H1 (cell line): ENCODE measurements at regions not wholly inside any gene's neighbourhood (a gene's known extent, or its start where the extent isn't known, plus 50 kb on each side); places are given as distances from the start of the nearest gene placed in this dataset.

Experiments used
- CTCF ChIA-PET: fragments of 300-600 bp; sonication (Branson Sonifier 250); formaldehyde crosslinking; loops from one replicate; lab custom pipeline; 2021; ENCODE audit not compliant: partially characterized antibody; lab: Charles Lee
- POLR2A ChIA-PET: fragments of 300-600 bp; sonication (Branson Sonifier 250); formaldehyde crosslinking; loops from one replicate; lab custom pipeline; 2021; ENCODE audit warnings: inconsistent platforms; ENCODE audit not compliant: partially characterized antibody; lab: Charles Lee
- DNase-seq, 2 experiments: peaks; one replicate each; pipeline versions ENCODE4 v3.0.0 to v3.0.0-alpha.2; 2010 to 2022; ENCODE audit warnings: low spot score in 2 of 2, low read depth in 1 of 2, mixed read lengths in 1 of 2
- FAIRE-seq: peaks from 2 replicates; lab custom pipeline; 2011; peaks lifted over from hg19 to GRCh38; lab: Jason Lieb, UNC
- H2AFZ ChIP-seq: 2 replicates; pipeline ENCODE4 v1.8.1; 2012; ENCODE audit warnings: low read length, inconsistent platforms
- H2AK5ac ChIP-seq: 2 replicates; pipeline ENCODE4 v1.6.1; 2013; ENCODE audit warnings: low read depth, low read length
- H2BK120ac ChIP-seq: replicated peaks from 2 replicates; pipeline ENCODE3; 2013; ENCODE audit warnings: low read depth, low read length, inconsistent platforms
- H2BK12ac ChIP-seq: 2 replicates; pipeline ENCODE4 v1.6.1; 2013; ENCODE audit warnings: low read depth, low read length
- H2BK15ac ChIP-seq: 2 replicates; pipeline ENCODE4 v1.6.1; 2013; ENCODE audit warnings: low read length
- H2BK20ac ChIP-seq: 2 replicates; pipeline ENCODE4 v1.6.1; 2013; ENCODE audit warnings: low read length
- H2BK5ac ChIP-seq: 2 replicates; pipeline ENCODE4 v1.6.1; 2013; ENCODE audit warnings: low read depth, low read length
- H3K14ac ChIP-seq: 2 replicates; pipeline ENCODE4 v1.6.1; 2013; ENCODE audit warnings: inconsistent platforms; ENCODE audit not compliant: insufficient read length
- H3K18ac ChIP-seq: 2 replicates; pipeline ENCODE4 v1.6.1; 2013; ENCODE audit warnings: low read length; ENCODE audit errors: extremely low read depth
- H3K23ac ChIP-seq: 2 replicates; pipeline ENCODE4 v1.6.1; 2013; ENCODE audit warnings: inconsistent platforms; ENCODE audit not compliant: insufficient read length
- H3K23me2 ChIP-seq: 2 replicates; pipeline ENCODE4 v1.6.1; 2013; ENCODE audit warnings: low read depth, low read length
- H3K27ac ChIP-seq: 2 replicates; pipeline ENCODE4 v1.6.1; 2011; ENCODE audit warnings: low read depth, low read length, inconsistent platforms
- H3K27me3 ChIP-seq, 4 experiments: replicated peaks in 1 of 4; 1 replicate in 1 of 4; 2 replicates in 3 of 4; pipeline versions ENCODE4 v1.6.1 to v1.8.1; 2011 to 2013; ENCODE audit warnings: low read length in 3 of 4, mild to moderate bottlenecking in 3 of 4, inconsistent platforms in 2 of 4, mixed read lengths in 2 of 4, moderate library complexity in 1 of 4; ENCODE audit not compliant: control insufficient read depth in 3 of 4, insufficient read depth in 3 of 4; ENCODE audit errors: extremely low read depth in 1 of 4
- H3K36me3 ChIP-seq, 4 experiments: 2 replicates each; pipeline versions ENCODE4 v1.6.1 to v1.8.1; 2011 to 2013; ENCODE audit warnings: mild to moderate bottlenecking in 4 of 4, low read length in 3 of 4, moderate library complexity in 2 of 4, control low read depth in 1 of 4, inconsistent platforms in 1 of 4; ENCODE audit not compliant: insufficient read depth in 4 of 4, control insufficient read depth in 2 of 4
- H3K4ac ChIP-seq: replicated peaks from 2 replicates; pipeline ENCODE3; 2013; ENCODE audit warnings: low read length, low read depth, mixed read lengths, inconsistent platforms; ENCODE audit not compliant: insufficient read length
- H3K4me1 ChIP-seq, 4 experiments: replicated peaks in 1 of 4; 1 replicate in 1 of 4; 2 replicates in 3 of 4; pipeline versions ENCODE4 v1.6.1 to v1.8.1; 2011 to 2013; ENCODE audit warnings: low read length in 3 of 4, inconsistent platforms in 2 of 4, mixed read lengths in 1 of 4; ENCODE audit not compliant: insufficient read depth in 4 of 4, control insufficient read depth in 3 of 4
- H3K4me2 ChIP-seq, 2 experiments: 2 replicates each; pipeline versions ENCODE4 v1.6.1 to v1.8.1; 2011 to 2013; ENCODE audit warnings: low read depth in 2 of 2, low read length in 2 of 2, control low read depth in 1 of 2, inconsistent platforms in 1 of 2, mild to moderate bottlenecking in 1 of 2; ENCODE audit not compliant: insufficient read depth in 1 of 2
- H3K4me3 ChIP-seq, 4 experiments: fragments of 200-600, 300-600 bp in 1 of 4; sonication (generic), shearing (Covaris generic), sonication (Bioruptor Twin) in 1 of 4; 2 replicates each; pipeline versions ENCODE4 v1.5.1 to v1.8.1; 2011 to 2016; ENCODE audit warnings: low read length in 4 of 4, low read depth in 3 of 4, control low read depth in 2 of 4, inconsistent platforms in 2 of 4, mild to moderate bottlenecking in 2 of 4, mixed read lengths in 1 of 4, moderate library complexity in 1 of 4; ENCODE audit not compliant: insufficient read depth in 2 of 4; ENCODE audit errors: extremely low read depth in 1 of 4
- H3K56ac ChIP-seq: replicated peaks from 2 replicates; pipeline ENCODE3; 2013; ENCODE audit warnings: low read depth, mild to moderate bottlenecking, mixed read lengths, low read length, inconsistent platforms; ENCODE audit not compliant: insufficient read length
- H3K79me1 ChIP-seq: 2 replicates; pipeline ENCODE4 v1.6.1; 2013; ENCODE audit warnings: low read depth, low read length, control low read depth
- H3K79me2 ChIP-seq, 2 experiments: 2 replicates each; pipeline versions ENCODE4 v1.6.1 to v1.8.1; 2012 to 2013; ENCODE audit warnings: low read length in 2 of 2, mild to moderate bottlenecking in 2 of 2, inconsistent platforms in 1 of 2; ENCODE audit not compliant: insufficient read depth in 2 of 2, control insufficient read depth in 1 of 2
- H3K9ac ChIP-seq, 4 experiments: replicated peaks in 1 of 4; 1 replicate in 1 of 4; 2 replicates in 3 of 4; pipeline versions ENCODE4 v1.6.1 to v1.8.1; 2011 to 2013; ENCODE audit warnings: low read depth in 3 of 4, low read length in 3 of 4, control low read depth in 2 of 4, mild to moderate bottlenecking in 2 of 4, moderate library complexity in 2 of 4, inconsistent platforms in 1 of 4; ENCODE audit errors: extremely low read depth in 1 of 4
- H3K9me3 ChIP-seq, 2 experiments: 2 replicates each; pipeline versions ENCODE4 v1.6.1 to v1.8.1; 2012 to 2013; ENCODE audit warnings: mild to moderate bottlenecking in 2 of 2, moderate library complexity in 2 of 2, control low read depth in 1 of 2, inconsistent platforms in 1 of 2, low read depth in 1 of 2, low read length in 1 of 2, mixed read lengths in 1 of 2; ENCODE audit not compliant: insufficient read depth in 2 of 2
- H4K20me1 ChIP-seq, 2 experiments: replicated peaks in 1 of 2; 2 replicates each; pipeline versions ENCODE3 to v1.8.1; 2011 to 2013; ENCODE audit warnings: inconsistent platforms in 2 of 2, low read length in 2 of 2, mild to moderate bottlenecking in 1 of 2; ENCODE audit not compliant: insufficient read depth in 2 of 2, control insufficient read depth in 1 of 2
- H4K5ac ChIP-seq: 2 replicates; pipeline ENCODE4 v1.6.1; 2013; ENCODE audit warnings: low read length, low read depth, mixed read lengths, inconsistent platforms; ENCODE audit not compliant: insufficient read length
- H4K8ac ChIP-seq: 2 replicates; pipeline ENCODE4 v1.8.0; 2013; ENCODE audit warnings: mild to moderate bottlenecking, moderate library complexity, low read length, inconsistent platforms; ENCODE audit not compliant: insufficient read depth; ENCODE audit errors: extremely low read depth
- H4K91ac ChIP-seq: replicated peaks from 2 replicates; pipeline ENCODE3; 2013; ENCODE audit warnings: low read length, mixed read lengths, inconsistent platforms; ENCODE audit not compliant: insufficient read length
- ASH2L ChIP-seq: fragments of 200-600, 300-600 bp; sonication (generic); IDR thresholded peaks from one replicate; pipeline ENCODE4 v1.7.1; 2017; ENCODE audit warnings: low read length
- ATF2 ChIP-seq: IDR thresholded peaks from 2 replicates; pipeline ENCODE4 v1.6.1; 2012; ENCODE audit warnings: low read length, inconsistent platforms
- MAX ChIP-seq: IDR thresholded peaks from 2 replicates; pipeline ENCODE4 v1.6.1; 2012; ENCODE audit warnings: inconsistent platforms
- WGBS, 2 experiments: shearing (Covaris generic) in 1 of 2; methylation state at CpG; one replicate each; pipeline versions ENCODE4 v1.1.6 to v1.1.7; 2013 to 2015; ENCODE audit warnings: low lambda C conversion rate in 2 of 2, mixed read lengths in 2 of 2, inconsistent platforms in 1 of 2, low coverage in 1 of 2, missing lambda C conversion rate in 1 of 2; ENCODE audit not compliant: insufficient replicate concordance in 2 of 2, insufficient coverage in 1 of 2, insufficient read length in 1 of 2; ENCODE audit errors: extremely low coverage in 1 of 2, missing lambda C conversion rate in 1 of 2; 5-methylcytosine and 5-hydroxymethylcytosine counted together
- TF ChIP-seq, protein P1 (sequence below): IDR thresholded peaks from 2 replicates; pipeline ENCODE4 v1.6.1; 2011; ENCODE audit warnings: low read length, improper control_type of control experiment

- no peaks in the 10 kb centered on the region; the same call in 1 of the 2 replicates for H3K23me2 ChIP-seq
- no peaks in the 10 kb centered on the region for H3K79me2 ChIP-seq
- POLR2A ChIA-PET, result no interaction called here
- no peak overlapping the region for H2BK5ac ChIP-seq
- H2AFZ ChIP-seq, result no peak overlapping the region
- no peak overlapping the region for H2AK5ac ChIP-seq
- H3K23ac ChIP-seq, result no peak overlapping the region
- no peak overlapping the region for H4K8ac ChIP-seq
- H4K20me1 ChIP-seq, result no peaks in the 10 kb centered on the region
- H4K5ac ChIP-seq, result no peak overlapping the region
- no peak for DNase-seq
- no peak overlapping the region for H3K14ac ChIP-seq
- H2BK15ac ChIP-seq, result no peak overlapping the region
- H4K91ac ChIP-seq, result no peak overlapping the region
- H3K4me2 ChIP-seq, result no peak overlapping the region
- no peak overlapping the region for H3K4ac ChIP-seq
- TF ChIP-seq ASH2L (no peak), MAX (no peak), ATF2 (no peak)
- TF ChIP-seq, protein P1, sequence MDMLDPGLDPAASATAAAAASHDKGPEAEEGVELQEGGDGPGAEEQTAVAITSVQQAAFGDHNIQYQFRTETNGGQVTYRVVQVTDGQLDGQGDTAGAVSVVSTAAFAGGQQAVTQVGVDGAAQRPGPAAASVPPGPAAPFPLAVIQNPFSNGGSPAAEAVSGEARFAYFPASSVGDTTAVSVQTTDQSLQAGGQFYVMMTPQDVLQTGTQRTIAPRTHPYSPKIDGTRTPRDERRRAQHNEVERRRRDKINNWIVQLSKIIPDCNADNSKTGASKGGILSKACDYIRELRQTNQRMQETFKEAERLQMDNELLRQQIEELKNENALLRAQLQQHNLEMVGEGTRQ, result no peak
- TF ChIP-seq, all 59 proteins: peak for 0
- H3K79me1 ChIP-seq, result no peaks in the 10 kb centered on the region
- no peak overlapping the region for H3K18ac ChIP-seq
- no peak overlapping the region for H3K9ac ChIP-seq
- no peak overlapping the region for H3K56ac ChIP-seq
- CTCF ChIA-PET, result no interaction called here
- H3K27me3 ChIP-seq, result no peaks in the 10 kb centered on the region
- no peak overlapping the region for H2BK120ac ChIP-seq
- no peaks in the 10 kb centered on the region for H3K36me3 ChIP-seq
- 92% methylated on average over 2 of the region's 2 CpGs; no CpG with 5 or more reads in 1 of the 2 experiments for WGBS, 2 experiments
- no peak overlapping the region for H3K27ac ChIP-seq
- FAIRE-seq, result no peak
- no peaks in the 10 kb centered on the region for H3K4me1 ChIP-seq
- H2BK20ac ChIP-seq, result no peak overlapping the region
- H3K4me3 ChIP-seq, result no peak overlapping the region
- H2BK12ac ChIP-seq, result no peak overlapping the region
- no peaks in the 10 kb centered on the region for H3K9me3 ChIP-seq
Observed at GRCh38 chr18:73482901-73483300, 615.1 kb upstream of the NETO1 start.
